NK-92 (cell line): ENCODE measurements at regions not wholly inside any gene's neighbourhood (a gene's known extent, or its start where the extent isn't known, plus 50 kb on each side); places are given as distances from the start of the nearest gene placed in this dataset.
"Not testable (repeated sequence)": the region's sequence is repeated elsewhere in the genome, so short reads cannot be mapped to it uniquely, and the experiment has no call there.

ENCODE experiments used
- DNase-seq: peaks from one replicate; lab custom pipeline; 2025; ENCODE audit not compliant: unreplicated experiment; lab: John Stamatoyannopoulos, UW

- no peak for DNase-seq
These were observed 231.3 kb upstream of the ARHGEF26 start for GRCh38 chr3:153889905-153890334.

- DNase-seq: no peak
These were observed 229.1 kb upstream of the ARHGEF26 start for GRCh38 chr3:153892126-153892525.

GRCh38 chr3:153894857-153895256, 226.3 kb upstream of the ARHGEF26 start:
- DNase-seq: no peak

GRCh38 chr3:153896197-153896596, 225.0 kb upstream of the ARHGEF26 start:
- DNase-seq: no peak

- no peak for DNase-seq
These were observed 224.0 kb upstream of the ARHGEF26 start for GRCh38 chr3:153897025-153897723.

- DNase-seq: no peak
These were observed 223.3 kb upstream of the ARHGEF26 start for GRCh38 chr3:153897842-153898241.

- no peak for DNase-seq
These were observed 220.0 kb upstream of the ARHGEF26 start for GRCh38 chr3:153901152-153901551.

GRCh38 chr3:153901991-153902390, 219.2 kb upstream of the ARHGEF26 start:
- DNase-seq: no peak

GRCh38 chr3:153903430-153903829, 217.8 kb upstream of the ARHGEF26 start:
- DNase-seq: no peak

GRCh38 chr3:153906366-153906765, 214.8 kb upstream of the ARHGEF26 start:
- DNase-seq: no peak

GRCh38 chr3:153910387-153910786, 210.8 kb upstream of the ARHGEF26 start:
- DNase-seq: no peak

GRCh38 chr3:153911116-153911515, 210.1 kb upstream of the ARHGEF26 start:
- no peak for DNase-seq

GRCh38 chr3:153919773-153920172, 201.4 kb upstream of the ARHGEF26 start:
- no peak for DNase-seq

- DNase-seq: no peak
These were observed 199.4 kb upstream of the ARHGEF26 start for GRCh38 chr3:153921826-153922225.

GRCh38 chr3:153925841-153926514, 195.2 kb upstream of the ARHGEF26 start:
- DNase-seq: no peak

- no peak for DNase-seq
These were observed 194.1 kb upstream of the ARHGEF26 start for GRCh38 chr3:153927107-153927506.

- no peak for DNase-seq
These were observed 192.3 kb upstream of the ARHGEF26 start for GRCh38 chr3:153928851-153929250.

- not testable (repeated sequence) for DNase-seq
These were observed 187.7 kb upstream of the ARHGEF26 start for GRCh38 chr3:153933481-153933880.

- DNase-seq: no peak
These were observed 177.1 kb upstream of the ARHGEF26 start for GRCh38 chr3:153944084-153944483.

GRCh38 chr3:153951276-153951675, 169.9 kb upstream of the ARHGEF26 start:
- no peak for DNase-seq

GRCh38 chr3:153952091-153952490, 169.1 kb upstream of the ARHGEF26 start:
- no peak for DNase-seq

GRCh38 chr3:153956613-153957012, 164.6 kb upstream of the ARHGEF26 start:
- DNase-seq: no peak

GRCh38 chr3:153957421-153957820, 163.8 kb upstream of the ARHGEF26 start:
- no peak for DNase-seq
